ENCODE measurements at regions not wholly inside any gene's neighbourhood (a gene's known extent, or its start where the extent isn't known, plus 50 kb on each side); places are given as distances from the start of the nearest gene placed in this dataset.

- no peak overlapping the region for H3K9ac ChIP-seq
- no peaks in the 10 kb centered on the region for H3K4me1 ChIP-seq (ENCODE audit: low read depth, poor library complexity, severe bottlenecking)
- H3K79me2 ChIP-seq (ENCODE audit: insufficient read depth, low read depth), result no peaks in the 10 kb centered on the region
- H3K27ac ChIP-seq, result no peak overlapping the region
- H2AFZ ChIP-seq (ENCODE audit: low read depth), result no peak overlapping the region
- H3K4me3 ChIP-seq (IDR thresholded peaks at IDR 0.05; ENCODE audit: insufficient read depth, low read depth, low read length), result no peak overlapping the region
- no peak overlapping the region for H3K4me2 ChIP-seq
- no peaks in the 10 kb centered on the region for H4K20me1 ChIP-seq (ENCODE audit: insufficient read depth)
- no peak for TF ChIP-seq CTCF (conservative IDR thresholded peaks at IDR 0.05; ENCODE audit: low read depth, low read length)
- no peaks in the 10 kb centered on the region for H3K36me3 ChIP-seq (ENCODE audit: insufficient read depth)
- no peaks in the 10 kb centered on the region for H3K27me3 ChIP-seq (ENCODE audit: insufficient read depth, low read depth)
Observed at GRCh38 chr10:35739998-35740397, 97.9 kb upstream of the FZD8 start.

GRCh38 chr10:35735412-35735811, 93.3 kb upstream of the FZD8 start:
- TF ChIP-seq CTCF (conservative IDR thresholded peaks at IDR 0.05; ENCODE audit: low read depth, low read length), result no peak
- H2AFZ ChIP-seq (ENCODE audit: low read depth), result no peak overlapping the region
- no peaks in the 10 kb centered on the region for H4K20me1 ChIP-seq (ENCODE audit: insufficient read depth)
- no peak overlapping the region for H3K27ac ChIP-seq
- no peaks in the 10 kb centered on the region for H3K79me2 ChIP-seq (ENCODE audit: insufficient read depth, low read depth)
- H3K4me2 ChIP-seq, result no peak overlapping the region
- no peak overlapping the region for H3K4me3 ChIP-seq (IDR thresholded peaks at IDR 0.05; ENCODE audit: insufficient read depth, low read depth, low read length)
- H3K36me3 ChIP-seq (ENCODE audit: insufficient read depth), result no peaks in the 10 kb centered on the region
- no peak overlapping the region for H3K9ac ChIP-seq
- no peaks in the 10 kb centered on the region for H3K27me3 ChIP-seq (ENCODE audit: insufficient read depth, low read depth)
- no peaks in the 10 kb centered on the region for H3K4me1 ChIP-seq (ENCODE audit: low read depth, poor library complexity, severe bottlenecking)

GRCh38 chr10:35731828-35732227, 89.7 kb upstream of the FZD8 start:
- Histone ChIP-seq H3K4me1 (ENCODE audit: low read depth, poor library complexity, severe bottlenecking) (no peaks in the 10 kb centered on the region), H3K36me3 (ENCODE audit: insufficient read depth) (no peaks in the 10 kb centered on the region), H4K20me1 (ENCODE audit: insufficient read depth) (no peaks in the 10 kb centered on the region), H3K27me3 (ENCODE audit: insufficient read depth, low read depth) (no peaks in the 10 kb centered on the region), H3K4me3 (IDR thresholded peaks at IDR 0.05; ENCODE audit: insufficient read depth, low read depth, low read length) (no peak overlapping the region), H3K4me2 (no peak overlapping the region), H3K79me2 (ENCODE audit: insufficient read depth, low read depth) (no peaks in the 10 kb centered on the region), H2AFZ (ENCODE audit: low read depth) (no peak overlapping the region), H3K27ac (no peak overlapping the region), H3K9ac (no peak overlapping the region)
- TF ChIP-seq CTCF (conservative IDR thresholded peaks at IDR 0.05; ENCODE audit: low read depth, low read length), result no peak

- Histone ChIP-seq H3K79me2 (ENCODE audit: insufficient read depth, low read depth) (no peaks in the 10 kb centered on the region), H3K36me3 (ENCODE audit: insufficient read depth) (no peaks in the 10 kb centered on the region), H3K4me1 (ENCODE audit: low read depth, poor library complexity, severe bottlenecking) (no peaks in the 10 kb centered on the region), H3K4me2 (no peak overlapping the region), H3K27me3 (ENCODE audit: insufficient read depth, low read depth) (no peaks in the 10 kb centered on the region), H3K9ac (no peak overlapping the region), H4K20me1 (ENCODE audit: insufficient read depth) (no peaks in the 10 kb centered on the region), H2AFZ (ENCODE audit: low read depth) (no peak overlapping the region), H3K27ac (no peak overlapping the region), H3K4me3 (IDR thresholded peaks at IDR 0.05; ENCODE audit: insufficient read depth, low read depth, low read length) (no peak overlapping the region)
- TF ChIP-seq CTCF (conservative IDR thresholded peaks at IDR 0.05; ENCODE audit: low read depth, low read length), result no peak
Observed at GRCh38 chr10:35728341-35728740, 86.2 kb upstream of the FZD8 start.

GRCh38 chr10:35726846-35727245, 84.8 kb upstream of the FZD8 start:
- Histone ChIP-seq H3K9ac (no peak overlapping the region), H4K20me1 (ENCODE audit: insufficient read depth) (no peaks in the 10 kb centered on the region), H3K27me3 (ENCODE audit: insufficient read depth, low read depth) (no peaks in the 10 kb centered on the region), H3K4me1 (ENCODE audit: low read depth, poor library complexity, severe bottlenecking) (no peaks in the 10 kb centered on the region), H3K79me2 (ENCODE audit: insufficient read depth, low read depth) (no peaks in the 10 kb centered on the region), H3K27ac (no peak overlapping the region), H3K4me3 (IDR thresholded peaks at IDR 0.05; ENCODE audit: insufficient read depth, low read depth, low read length) (no peak overlapping the region), H2AFZ (ENCODE audit: low read depth) (no peak overlapping the region), H3K4me2 (no peak overlapping the region), H3K36me3 (ENCODE audit: insufficient read depth) (no peaks in the 10 kb centered on the region)
- no peak for TF ChIP-seq CTCF (conservative IDR thresholded peaks at IDR 0.05; ENCODE audit: low read depth, low read length)

Measured in KMS-11 (cell line).